NCI-H146 treated with DMSO at 0.1 percent for 48 hours (cell line): ENCODE measurements at regions not wholly inside any gene's neighbourhood (a gene's known extent, or its start where the extent isn't known, plus 50 kb on each side); places are given as distances from the start of the nearest gene placed in this dataset.
A peak's percentile ranks its signal among the peaks of the same experiment; 100 is the strongest.

Experiments used
- DNase-seq: peaks from one replicate; lab custom pipeline; 2025; ENCODE audit not compliant: unreplicated experiment; lab: John Stamatoyannopoulos, UW

DNA sequence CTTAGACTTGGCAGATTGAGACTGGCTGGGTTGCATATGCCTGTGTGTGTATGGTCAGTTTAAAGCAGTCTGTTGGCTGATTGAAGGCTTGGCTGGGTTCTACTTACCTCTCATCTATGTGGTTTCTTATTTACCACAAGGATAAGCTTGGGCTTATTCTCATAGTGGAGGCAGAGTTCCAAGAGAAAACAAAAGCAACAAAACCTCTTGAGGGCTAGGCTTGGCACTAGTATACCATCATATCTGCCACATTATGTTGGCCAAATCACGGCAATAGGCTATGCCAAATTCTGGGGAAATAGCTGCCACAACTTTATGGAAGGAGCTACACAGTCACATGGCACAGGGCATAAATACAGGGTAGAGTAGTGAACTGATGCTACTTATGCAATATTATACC, 714.1 kb downstream of the CBLN4 start:
- DNase-seq: no peak

DNA sequence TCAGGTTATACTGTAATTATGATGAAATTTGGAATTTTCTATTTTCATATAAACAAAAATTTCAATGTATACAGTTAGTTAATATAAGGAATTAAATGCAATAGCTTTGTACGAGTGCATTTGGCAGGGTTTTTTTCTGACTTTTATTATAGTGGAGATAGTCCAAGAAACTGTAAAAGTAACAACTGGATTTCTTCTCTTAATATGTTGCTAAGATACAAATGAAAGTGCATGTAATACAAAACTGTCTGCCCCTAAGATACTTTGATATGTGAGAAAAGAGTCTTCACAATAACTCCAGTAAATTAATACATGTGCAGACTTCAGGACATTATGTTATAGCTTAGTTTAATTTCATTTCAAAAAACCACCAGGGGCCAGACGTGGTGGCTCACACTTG, 721.4 kb downstream of the CBLN4 start:
- no peak for DNase-seq

DNA sequence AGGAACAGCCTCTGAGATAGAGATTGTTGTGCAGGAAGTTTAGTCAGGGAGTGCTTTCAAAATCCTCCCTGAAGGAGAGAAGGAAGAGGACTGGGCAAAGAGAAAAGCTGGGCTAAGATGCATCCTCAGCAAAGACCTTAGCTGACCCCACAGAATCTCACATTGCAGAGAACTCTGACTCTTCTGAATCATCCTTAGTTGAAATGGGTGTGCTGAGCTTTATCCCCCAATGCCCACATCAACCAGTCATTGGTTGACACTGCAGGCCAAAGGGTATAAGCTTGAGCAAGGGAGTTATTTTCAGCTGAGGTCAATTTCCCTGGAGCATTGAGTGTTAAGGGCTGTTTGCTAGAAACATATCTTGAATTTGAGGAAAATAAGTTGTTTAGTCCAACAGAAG, 732.2 kb downstream of the CBLN4 start:
- no peak for DNase-seq

DNA sequence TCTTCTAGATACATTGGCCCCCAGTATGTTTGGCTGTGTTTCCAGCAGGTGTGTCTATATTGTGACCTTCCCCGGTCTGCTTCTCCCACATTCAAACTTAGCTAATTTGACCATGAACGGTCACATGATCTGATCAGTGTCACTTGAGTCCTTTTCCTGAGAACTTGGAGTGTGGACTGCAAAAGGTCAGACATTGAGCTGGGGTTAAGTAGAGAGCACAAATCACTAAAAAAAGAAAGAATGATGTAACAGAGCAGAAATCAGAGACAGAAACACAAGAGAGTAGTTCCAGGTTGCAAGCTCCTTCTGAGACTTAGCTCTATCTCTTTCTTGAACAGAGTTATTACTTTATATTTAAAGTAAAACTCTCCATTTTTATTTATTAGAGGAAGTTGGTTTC, 733.9 kb downstream of the CBLN4 start:
- DNase-seq: no peak

DNA sequence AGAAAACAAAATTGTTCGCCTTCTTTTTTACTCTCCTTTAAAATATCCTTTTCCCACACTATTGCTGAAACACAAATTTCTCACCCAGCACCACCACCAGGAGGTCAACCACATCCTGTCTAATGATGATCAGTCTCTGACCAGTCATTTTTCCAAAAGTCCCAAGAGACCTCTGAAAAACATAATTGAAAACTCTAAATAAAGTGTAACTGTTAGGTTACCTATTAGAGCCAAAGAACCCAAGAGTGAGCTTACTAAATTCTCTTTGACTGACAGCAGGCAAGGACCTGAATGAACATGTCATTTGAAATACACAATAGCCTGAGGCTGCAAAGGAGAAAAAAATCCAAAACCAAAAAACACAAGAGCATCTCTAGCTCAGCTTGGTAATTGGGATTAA, 735.4 kb downstream of the CBLN4 start:
- no peak for DNase-seq

DNA sequence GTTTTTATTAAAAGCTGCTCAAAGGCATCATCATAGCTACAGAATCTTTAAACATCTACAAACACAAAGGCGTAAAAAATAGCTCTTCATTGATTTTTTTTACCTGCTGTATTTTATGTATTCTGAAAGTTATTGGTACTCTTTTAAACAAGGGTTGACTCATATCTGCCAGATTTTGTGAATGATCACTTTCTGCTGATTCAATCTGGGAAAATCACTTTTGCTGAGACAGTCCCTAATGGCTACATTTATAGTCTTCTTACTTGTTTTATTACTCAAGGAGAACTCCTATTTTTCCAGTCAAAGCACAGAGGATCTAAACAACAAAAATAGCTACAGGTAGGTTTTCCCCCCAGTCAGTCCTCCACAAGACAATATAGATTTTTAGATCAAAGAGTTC, 739.0 kb downstream of the CBLN4 start:
- DNase-seq: no peak

DNA sequence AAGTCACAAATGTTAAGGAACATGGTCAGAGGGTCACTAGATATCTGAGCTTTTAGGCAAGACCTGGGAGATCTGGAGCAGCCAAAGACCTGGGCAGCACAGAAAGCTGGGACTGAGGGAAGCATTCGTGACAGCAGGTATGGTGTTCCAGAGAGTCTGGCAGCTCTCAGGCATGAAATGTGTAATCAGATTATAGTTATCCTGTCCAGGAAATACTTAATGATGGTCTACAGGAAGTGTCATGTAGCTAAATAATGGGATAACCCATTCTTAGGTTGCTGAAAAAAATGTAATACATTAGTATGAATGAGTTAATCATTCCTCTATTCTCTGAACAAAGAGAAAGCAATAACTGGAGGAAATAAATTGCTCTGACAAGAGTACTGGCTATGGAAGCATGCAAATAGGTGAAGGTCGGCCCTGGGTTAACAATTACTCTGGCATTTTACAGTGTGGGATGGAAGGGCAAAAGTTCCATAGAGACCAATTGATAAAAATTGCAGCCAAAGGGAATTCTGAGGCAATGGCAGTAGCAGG, 740.5 kb downstream of the CBLN4 start:
- DNase-seq: peak; percentile 93

DNA sequence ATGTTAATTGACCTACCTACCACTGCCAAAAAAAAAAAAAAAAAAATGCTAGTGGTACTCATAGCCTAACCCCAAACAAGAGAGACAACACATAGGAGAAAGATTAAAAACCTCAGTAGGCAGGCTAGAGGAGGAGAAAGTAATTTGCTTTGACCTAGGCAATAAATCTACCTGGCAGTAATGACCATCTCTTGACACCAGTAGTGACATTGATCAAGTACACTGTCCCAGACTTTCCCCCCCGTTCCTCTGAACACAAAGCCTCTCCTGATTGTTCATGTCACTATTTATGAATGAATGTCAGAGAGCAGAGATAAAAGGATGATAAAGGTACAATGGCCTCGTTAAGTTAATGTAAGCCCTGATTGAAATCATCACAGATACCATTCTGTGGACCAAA, 746.8 kb downstream of the CBLN4 start:
- peak; percentile 94 for DNase-seq

DNA sequence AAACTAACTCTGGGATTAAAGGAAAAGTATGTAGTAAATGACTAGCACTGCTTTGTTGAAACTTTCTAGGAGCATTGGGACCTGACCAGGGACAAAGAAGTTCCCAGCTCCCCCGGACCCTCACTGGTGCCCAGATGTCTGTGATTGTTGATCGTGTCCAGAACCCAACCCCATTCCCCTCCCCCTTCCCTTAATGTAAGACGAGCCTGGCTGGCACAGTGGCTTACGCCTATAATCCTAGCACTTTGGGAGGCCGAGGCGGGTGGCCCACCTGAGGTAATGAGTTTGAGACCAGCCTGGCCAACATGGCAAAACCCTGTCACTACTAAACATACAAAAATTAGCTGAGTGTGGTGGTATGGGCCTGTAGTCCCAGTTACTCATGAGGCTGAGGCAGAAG, 750.3 kb downstream of the CBLN4 start:
- no peak for DNase-seq

DNA sequence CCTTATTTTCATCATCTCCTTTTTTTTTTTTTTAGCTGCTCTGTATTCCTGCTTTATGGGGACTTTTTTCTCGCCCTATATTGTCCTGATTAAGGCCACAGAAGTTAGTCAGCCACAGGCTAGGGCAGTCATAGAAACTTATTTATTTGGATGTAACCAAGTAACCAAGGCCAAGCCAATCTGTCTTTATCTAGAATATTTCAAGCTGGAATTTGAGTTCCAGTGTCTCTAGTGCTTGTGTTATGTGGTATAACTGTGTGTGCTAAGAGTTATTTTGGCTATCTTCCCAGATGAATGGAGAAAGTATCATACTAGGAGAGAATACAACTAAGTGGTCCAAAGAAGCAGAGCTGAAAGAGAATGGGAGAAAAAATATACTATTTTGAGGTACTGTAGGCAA, 751.5 kb downstream of the CBLN4 start:
- no peak for DNase-seq

DNA sequence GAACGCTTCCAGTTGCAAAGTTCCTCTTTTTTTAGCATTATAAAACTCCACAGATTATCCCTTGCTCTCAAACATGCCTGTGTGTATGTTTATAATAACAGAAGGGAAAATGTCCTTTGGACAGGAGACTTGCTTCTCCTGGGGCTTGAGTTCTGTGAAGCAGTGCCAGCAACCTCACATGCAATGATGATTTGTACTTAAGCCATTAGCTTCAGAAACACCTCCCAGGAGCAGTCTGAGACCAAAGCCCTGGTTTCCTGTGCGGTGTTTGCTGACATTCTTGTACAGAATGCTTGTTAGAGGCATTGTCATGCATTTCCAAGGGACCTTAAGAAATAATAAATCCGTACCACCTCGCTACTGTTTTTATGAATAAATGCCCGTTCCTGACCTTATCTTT, 752.8 kb downstream of the CBLN4 start:
- DNase-seq: no peak

DNA sequence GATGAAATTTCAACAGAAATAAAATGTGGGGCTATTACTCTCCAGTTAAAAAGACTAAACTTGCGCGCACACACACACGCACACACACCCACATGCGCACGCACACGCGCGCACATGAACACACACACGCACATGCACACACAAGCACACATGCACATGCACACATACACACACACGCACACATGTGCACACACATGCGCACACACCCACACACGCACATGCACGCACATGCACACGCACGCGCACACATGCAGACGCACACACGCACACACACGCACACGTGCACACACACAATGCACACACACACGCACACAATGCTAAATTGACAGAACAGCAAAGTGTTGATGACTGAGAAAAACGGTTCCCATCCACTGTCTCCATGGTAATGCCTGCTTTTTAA, 754.1 kb downstream of the CBLN4 start:
- no peak for DNase-seq

DNA sequence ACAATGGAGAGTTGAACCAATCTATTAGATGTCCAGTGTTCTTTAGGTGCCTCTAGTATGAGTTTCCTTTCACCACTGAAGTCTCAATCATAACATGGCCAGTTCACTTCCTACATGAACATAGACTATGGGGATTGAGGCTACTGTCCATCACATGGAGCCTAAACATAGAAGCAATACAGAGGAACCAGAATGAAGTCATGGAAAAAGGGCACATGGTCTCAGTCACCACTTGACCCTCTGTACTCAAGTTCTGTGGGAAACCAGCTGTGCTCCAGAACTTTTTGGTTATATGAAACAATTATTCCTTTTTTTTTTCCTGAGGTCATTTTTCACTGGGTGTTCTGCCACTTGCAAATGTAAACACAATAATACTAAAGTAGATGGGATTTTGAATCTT, 762.5 kb downstream of the CBLN4 start:
- no peak for DNase-seq

DNA sequence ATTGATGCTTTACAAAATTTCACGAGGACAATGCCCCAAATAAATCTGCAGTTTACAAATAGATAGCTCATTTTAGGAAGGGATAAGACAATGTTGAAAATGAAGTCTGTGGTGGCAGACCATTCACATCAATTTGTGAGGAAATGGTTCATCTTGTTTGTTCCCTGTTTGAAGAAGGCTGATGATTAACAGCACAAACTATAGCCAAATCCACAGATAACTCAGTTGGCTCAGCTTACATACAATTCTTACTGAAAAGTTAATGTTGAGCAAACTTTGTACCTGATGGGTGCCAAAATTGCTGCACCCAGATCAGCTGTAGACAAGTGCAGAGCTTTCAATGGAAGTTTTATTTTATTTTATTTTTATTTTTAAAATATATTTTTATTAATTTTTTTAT, 763.9 kb downstream of the DOK5 start:
- no peak for DNase-seq

DNA sequence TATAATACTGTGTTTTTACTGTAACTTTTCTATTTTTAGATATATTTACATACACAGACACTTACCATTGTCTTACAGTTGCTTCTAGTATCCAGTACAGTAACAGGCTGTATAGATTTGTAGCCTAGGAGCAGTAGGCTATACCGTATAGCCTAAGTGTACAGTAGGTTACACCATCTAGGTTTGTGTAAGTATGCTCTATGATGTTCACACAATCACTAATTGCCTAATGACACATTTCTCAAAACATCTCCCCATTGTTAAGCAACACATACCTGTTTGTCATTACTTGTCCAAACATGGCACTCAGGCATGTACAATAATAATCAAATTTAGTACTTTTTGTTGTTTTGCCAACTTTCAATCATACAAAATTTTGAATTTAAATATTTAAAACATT, 757.3 kb downstream of the DOK5 start:
- no peak for DNase-seq

DNA sequence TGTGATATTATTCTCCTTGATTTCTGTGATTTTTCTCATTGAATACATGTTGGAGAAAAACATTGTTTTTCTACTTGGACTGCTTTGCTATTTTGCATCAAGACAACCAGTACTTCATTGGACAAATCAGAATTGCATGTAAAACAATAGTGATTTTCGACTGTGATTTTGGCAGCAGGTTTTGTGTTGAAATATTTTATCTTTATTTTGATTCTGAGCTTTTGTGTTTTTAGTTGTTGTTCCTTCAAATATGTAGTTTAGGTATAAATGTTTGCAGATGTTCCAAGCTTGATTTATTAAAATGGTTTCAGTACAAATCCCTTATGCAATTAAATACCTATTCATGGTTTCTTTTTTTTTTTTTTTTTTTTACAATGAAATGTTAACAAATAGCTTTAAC, 754.1 kb downstream of the DOK5 start:
- no peak for DNase-seq

DNA sequence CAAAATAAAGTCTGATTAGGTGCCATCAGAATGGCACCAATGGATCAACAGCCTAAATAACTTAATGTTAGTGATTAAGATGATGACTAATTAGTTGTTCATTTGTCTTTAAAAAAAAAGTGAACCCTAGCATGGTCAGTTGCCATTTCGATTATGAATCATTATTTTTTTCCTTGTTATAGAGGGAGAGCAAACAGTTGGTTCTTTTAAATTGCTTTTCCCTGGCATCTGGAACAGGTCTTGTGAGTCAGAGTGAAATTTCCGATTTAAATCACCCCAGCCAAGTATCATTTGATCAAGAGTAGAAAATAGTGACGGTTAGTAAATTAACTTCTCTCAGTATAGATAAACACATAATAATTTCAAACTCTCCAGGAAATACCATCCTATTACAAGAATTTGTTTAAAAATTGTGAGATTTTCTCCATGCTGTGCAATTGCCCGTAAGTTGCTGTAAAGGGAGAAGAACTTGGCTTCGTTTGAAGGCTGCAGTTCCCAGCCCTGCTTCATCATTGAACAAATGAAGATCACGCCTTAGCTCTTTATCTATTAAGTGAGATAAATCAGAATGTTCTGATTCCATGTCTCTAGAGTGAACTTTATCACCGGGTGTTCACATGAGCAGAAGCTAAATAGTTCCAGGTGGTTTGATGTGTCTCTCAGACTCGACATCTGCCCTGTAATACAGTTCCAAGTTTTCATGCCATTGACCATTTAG, 741.3 kb downstream of the DOK5 start:
- DNase-seq: no peak

DNA sequence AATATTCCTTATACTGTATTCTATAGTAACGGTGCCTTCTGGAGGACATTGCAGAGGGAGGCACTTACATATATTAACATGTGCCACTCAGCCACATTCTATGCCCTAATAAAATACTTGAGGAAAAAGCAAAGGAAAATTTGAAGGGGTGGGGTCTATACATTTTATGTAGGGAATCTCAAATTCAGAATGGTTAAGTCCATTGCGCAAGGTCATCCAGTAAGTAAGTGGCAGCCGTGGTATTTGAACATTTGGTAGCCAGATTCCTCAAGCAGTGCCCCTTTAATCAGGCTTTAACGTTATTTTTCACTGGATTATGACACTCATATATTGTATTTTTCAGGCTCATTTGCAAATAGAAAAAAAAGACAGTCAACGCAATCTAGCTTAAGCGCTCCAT, 738.3 kb downstream of the DOK5 start:
- DNase-seq: no peak

DNA sequence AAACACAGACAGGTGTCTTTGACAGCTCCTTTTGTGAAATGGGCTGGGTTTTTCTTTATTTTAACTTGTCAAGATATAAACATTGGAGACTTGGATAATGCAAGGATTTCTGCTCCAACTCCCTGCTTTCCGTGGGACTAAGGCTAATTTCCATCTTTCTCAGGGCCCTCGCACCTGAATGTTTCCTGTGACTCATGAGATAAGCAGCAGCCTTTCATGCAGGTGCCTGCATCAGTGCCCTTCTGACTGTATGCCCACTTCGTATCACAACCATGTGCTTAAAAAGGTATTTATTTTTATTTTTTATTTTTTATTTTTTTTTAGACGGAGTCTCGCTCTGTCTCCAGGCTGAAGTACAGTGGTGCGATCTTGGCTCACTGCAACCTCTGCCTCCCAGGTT, 736.1 kb downstream of the DOK5 start:
- no peak for DNase-seq

DNA sequence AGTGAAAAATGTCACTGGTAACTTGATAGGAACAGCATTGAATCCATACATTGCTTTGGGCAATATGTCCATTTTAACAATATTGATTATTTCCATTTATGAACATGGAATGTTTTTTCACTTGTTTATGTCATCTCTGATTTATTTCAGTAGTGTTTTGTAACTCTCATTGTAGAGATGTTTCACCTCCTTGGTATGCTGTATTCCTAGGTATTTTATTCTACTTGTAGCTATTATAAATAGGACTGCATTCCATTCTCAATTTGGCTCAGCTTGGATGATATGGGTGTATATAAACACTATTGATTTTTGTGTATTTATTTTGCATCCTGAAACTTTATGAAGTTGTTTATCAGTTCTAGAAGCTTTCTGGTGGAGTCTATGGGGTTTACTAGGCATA, 730.3 kb downstream of the DOK5 start:
- DNase-seq: no peak

DNA sequence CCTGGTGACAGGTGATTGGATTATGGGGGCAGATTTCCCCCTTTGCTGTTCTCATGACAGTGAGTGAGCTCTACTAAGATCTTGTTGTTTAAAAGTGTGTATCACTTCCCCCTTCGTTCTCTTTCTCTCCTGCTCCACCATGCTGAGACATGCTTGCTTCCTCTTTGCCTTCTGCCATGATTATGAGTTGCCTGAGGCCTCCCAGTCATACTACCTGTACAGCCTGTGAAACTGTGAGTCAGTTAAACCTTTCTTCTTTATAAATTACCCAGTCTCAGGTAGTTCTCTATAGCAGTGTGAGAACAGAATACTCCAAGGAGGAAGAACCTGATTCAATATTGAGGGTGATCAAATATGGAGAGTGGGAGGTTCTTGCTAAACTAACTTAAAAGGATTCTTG, 724.9 kb downstream of the DOK5 start:
- no peak for DNase-seq

DNA sequence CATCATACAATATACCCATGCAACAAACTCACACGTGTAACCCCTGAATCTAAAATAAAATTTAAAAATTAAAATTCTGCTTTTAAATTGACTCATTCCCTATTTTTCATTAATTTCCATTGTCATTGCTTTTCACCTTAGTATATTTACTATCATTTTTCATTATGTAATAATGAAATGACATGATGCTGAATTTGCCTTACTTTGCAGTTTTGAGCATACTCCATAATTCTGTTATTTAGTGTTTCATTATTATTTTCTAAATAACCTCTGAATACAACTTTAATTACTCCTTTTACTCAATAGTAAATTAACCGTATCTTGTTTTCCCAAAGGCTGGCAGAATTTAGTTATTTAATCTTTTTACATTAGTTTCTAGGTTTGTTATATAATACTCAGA, 719.6 kb downstream of the DOK5 start:
- DNase-seq: no peak

DNA sequence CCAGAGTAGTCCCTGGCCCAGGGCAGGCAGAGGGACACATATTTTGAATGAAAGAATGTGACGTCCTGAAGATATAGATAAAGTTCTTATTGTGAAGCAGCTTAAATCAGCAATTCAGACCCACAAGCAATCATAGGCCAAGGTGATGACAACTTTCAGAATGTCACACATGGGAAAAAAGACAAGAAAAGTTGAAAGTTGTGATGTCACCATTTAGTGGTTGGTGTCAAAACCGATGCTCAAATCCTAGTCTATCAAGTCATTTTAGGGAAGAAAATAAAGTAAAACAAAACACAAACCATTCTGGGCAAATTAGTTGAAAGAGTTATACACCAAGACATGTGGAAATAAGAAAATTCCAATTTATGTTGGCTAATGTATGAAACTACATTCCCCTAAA, 710.8 kb downstream of the DOK5 start:
- DNase-seq: no peak
